ENCODE measurements at regions not wholly inside any gene's neighbourhood (a gene's known extent, or its start where the extent isn't known, plus 50 kb on each side); places are given as distances from the start of the nearest gene placed in this dataset.

DNA sequence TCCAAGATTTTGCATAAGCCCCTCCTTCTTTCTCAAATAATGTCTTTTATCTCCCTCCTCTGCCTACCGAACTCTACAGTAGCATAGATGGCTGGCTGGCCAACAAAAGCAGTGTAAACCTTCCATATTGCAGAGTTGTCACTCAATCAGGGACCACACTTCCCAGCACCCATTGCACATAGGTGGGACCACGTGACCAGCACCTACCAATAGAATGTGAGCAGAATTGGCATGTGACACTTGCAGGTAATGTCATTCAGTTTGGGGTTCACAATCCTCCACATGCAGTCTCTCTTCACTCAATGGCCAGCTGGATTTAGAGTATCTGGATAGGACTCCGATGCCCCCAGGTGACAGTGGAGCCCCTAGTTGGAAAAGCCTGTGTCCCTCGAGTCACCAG is 190.3 kb upstream of the CRY1 start:
- H3K36me3 ChIP-seq (ENCODE audit: control insufficient read depth in 2 of 2, insufficient read depth in 2 of 2, low read length in 1 of 2), result no peaks in the 10 kb centered on the region
- H3K27ac ChIP-seq (ENCODE audit: low read depth in 2 of 2, low read length in 1 of 2), result no peak overlapping the region
- no peak overlapping the region for H3K4me3 ChIP-seq (ENCODE audit: low read depth in 1 of 2, low read length in 2 of 2)
- peaks cover 0 to 3% of the 10 kb centered on the region in 2 donors for H3K9me3 ChIP-seq (ENCODE audit: control insufficient read depth in 2 of 2, insufficient read depth in 1 of 2, low read depth in 1 of 2, low read length in 1 of 2)
- no peaks in the 10 kb centered on the region for H3K27me3 ChIP-seq (ENCODE audit: control insufficient read depth in 1 of 2, insufficient read depth in 2 of 2, low read length in 2 of 2)
- H3K4me1 ChIP-seq (ENCODE audit: control insufficient read depth in 2 of 2, insufficient read depth in 2 of 2, low read length in 1 of 2), result no peaks in the 10 kb centered on the region
- WGBS, 2 donors, result 73 to 86% methylated on average over 4 of the region's 4 CpGs

DNA sequence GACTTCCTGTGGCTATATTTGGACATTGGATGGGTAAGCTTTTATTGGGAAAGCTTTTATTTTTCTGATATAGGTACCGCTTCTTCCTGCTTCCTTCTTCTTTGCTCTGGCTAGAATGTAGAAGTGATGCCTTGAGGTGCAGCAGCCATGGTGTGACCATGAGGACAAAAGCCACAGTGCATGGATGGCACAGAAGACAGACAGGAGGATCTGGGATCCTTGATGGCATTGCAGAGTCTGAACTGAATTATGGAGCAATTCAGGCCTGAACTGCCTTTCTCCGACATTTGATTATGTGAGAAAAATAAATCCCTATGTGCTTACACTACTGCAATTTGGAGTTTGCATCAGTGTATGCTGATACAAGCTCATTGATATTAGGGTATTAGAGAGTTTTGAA is 191.3 kb upstream of the CRY1 start:
- Histone ChIP-seq H3K36me3 (ENCODE audit: control insufficient read depth in 2 of 2, insufficient read depth in 2 of 2, low read length in 1 of 2) (no peaks in the 10 kb centered on the region), H3K9me3 (ENCODE audit: control insufficient read depth in 2 of 2, insufficient read depth in 1 of 2, low read depth in 1 of 2, low read length in 1 of 2) (no peaks in the 10 kb centered on the region), H3K4me3 (ENCODE audit: low read depth in 1 of 2, low read length in 2 of 2) (no peak overlapping the region), H3K4me1 (ENCODE audit: control insufficient read depth in 2 of 2, insufficient read depth in 2 of 2, low read length in 1 of 2) (no peaks in the 10 kb centered on the region), H3K27me3 (ENCODE audit: control insufficient read depth in 1 of 2, insufficient read depth in 2 of 2, low read length in 2 of 2) (no peaks in the 10 kb centered on the region), H3K27ac (ENCODE audit: low read depth in 2 of 2, low read length in 1 of 2) (no peak overlapping the region)
- WGBS, 2 donors, result 96 to 97% methylated on average over 2 of the region's 2 CpGs

DNA sequence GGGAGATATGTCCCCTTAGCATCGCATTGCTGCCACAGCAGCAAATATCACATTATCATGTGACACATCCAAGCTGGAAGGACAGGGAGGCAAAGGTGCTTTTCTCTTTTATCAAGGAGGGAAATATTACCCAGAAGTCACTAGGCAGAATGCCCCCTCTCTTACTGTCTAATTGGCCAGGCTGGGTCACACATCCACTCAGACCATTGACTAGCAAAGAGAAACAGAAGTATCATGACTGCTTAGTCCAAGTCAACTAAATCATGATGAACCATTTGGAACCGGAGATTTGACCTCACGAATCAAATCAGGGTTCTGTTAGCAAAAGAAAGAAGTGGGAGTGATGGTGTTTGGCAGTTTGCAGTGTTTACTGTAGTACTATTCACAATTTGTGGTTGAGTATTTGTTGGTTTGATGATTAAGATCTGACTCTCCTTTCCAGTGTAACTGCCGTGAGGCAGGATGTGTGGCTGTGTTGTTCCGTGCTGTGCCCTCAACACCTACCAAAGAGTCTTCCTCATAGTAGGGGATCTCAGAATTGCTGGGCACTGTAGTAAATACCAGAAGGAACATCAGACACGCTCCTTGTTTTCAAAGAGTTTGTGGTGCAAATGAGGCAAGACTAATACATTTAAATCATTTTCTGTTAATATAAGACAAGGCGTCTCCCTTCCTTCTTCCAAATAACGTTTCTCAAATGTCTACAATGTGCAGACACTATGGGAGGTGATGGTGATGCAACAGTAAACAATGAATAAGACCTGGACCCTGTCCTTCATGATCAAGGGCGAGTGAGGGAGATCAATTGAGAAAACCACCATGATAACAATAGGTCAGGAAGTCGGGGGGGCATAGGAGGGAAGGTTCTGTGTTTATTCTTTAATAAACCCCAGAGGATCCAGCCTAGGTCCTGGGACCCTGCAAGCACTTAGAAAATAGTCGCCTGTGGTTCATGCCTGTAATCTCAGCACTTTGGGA is 194.4 kb upstream of the CRY1 start:
- H3K9me3 ChIP-seq (ENCODE audit: control insufficient read depth in 2 of 2, insufficient read depth in 1 of 2, low read depth in 1 of 2, low read length in 1 of 2), result peaks cover 0 to 2% of the 10 kb centered on the region in 2 donors
- H3K27me3 ChIP-seq (ENCODE audit: control insufficient read depth in 1 of 2, insufficient read depth in 2 of 2, low read length in 2 of 2), result no peaks in the 10 kb centered on the region
- no peaks in the 10 kb centered on the region for H3K36me3 ChIP-seq (ENCODE audit: control insufficient read depth in 2 of 2, insufficient read depth in 2 of 2, low read length in 1 of 2)
- no peak overlapping the region for H3K27ac ChIP-seq (ENCODE audit: low read depth in 2 of 2, low read length in 1 of 2)
- no peak overlapping the region for H3K4me3 ChIP-seq (ENCODE audit: low read depth in 1 of 2, low read length in 2 of 2)
- 64 to 67% methylated on average over 11 of the region's 11 CpGs for WGBS, 2 donors
- H3K4me1 ChIP-seq (ENCODE audit: control insufficient read depth in 2 of 2, insufficient read depth in 2 of 2, low read length in 1 of 2), result peaks cover 0 to 2% of the 10 kb centered on the region in 2 donors

DNA sequence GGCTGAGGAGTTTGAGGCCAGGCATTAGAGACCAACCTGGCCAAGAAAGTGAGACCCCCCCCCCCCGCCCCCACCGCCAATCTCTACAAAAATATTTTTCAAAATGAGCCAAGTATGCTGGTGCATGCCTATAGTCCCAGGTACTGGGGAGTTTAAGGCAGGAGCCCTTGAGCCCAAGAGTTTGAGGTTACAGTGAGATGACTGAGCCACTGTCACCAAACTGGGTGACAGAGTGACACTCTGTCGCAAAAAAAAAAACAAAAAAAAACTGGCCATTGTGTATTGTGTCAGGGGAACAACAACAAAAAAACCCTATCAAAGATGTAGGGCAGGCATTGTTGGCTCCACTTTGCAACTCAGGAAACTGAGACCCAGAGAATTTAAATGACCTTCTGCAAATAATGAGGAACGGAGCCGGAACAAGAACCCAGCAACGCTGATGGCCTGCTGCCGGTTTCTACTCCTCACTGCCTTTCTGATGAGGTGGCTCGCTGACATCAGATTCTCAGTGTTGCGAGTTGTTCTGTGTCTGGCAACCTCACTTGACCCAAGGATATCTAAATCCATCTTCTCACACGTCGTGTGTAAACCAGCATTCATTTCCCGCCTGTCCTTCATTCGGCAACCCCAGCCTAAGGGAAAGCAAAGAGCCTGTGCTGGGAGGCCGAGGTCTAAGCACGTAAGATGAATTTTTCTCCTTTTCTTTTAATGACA is 195.2 kb upstream of the CRY1 start:
- Histone ChIP-seq H3K27me3 (ENCODE audit: control insufficient read depth in 1 of 2, insufficient read depth in 2 of 2, low read length in 2 of 2) (no peaks in the 10 kb centered on the region), H3K9me3 (ENCODE audit: control insufficient read depth in 2 of 2, insufficient read depth in 1 of 2, low read depth in 1 of 2, low read length in 1 of 2) (peaks cover 0 to 2% of the 10 kb centered on the region in 2 donors), H3K4me3 (ENCODE audit: low read depth in 1 of 2, low read length in 2 of 2) (no peak overlapping the region), H3K4me1 (ENCODE audit: control insufficient read depth in 2 of 2, insufficient read depth in 2 of 2, low read length in 1 of 2) (peaks cover 0 to 2% of the 10 kb centered on the region in 2 donors), H3K36me3 (ENCODE audit: control insufficient read depth in 2 of 2, insufficient read depth in 2 of 2, low read length in 1 of 2) (no peaks in the 10 kb centered on the region), H3K27ac (ENCODE audit: low read depth in 2 of 2, low read length in 1 of 2) (no peak overlapping the region)
- WGBS, 2 donors, result 76 to 84% methylated on average over 15 of the region's 15 CpGs

DNA sequence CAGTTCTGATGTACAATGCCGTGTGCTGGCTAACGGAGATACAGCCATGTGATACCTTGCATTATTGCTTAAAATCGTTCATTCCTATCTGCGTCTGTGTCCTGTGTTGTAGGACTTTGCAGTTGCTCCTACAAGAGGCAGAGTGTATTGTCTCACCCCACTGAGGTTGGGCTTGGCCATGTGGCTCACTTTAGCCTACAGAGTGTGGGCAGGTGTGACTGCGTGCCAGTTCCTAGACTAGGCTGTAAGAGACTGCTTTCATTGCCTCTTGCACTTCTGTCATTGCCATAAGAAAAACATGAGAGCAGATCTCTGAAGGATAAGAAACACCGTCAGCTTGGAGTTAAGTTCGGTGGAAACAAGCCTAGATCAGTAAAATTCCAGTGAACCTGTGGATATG is 197.7 kb upstream of the CRY1 start:
- Histone ChIP-seq H3K9me3 (ENCODE audit: control insufficient read depth in 2 of 2, insufficient read depth in 1 of 2, low read depth in 1 of 2, low read length in 1 of 2) (peaks cover 0 to 2% of the 10 kb centered on the region in 2 donors), H3K27me3 (ENCODE audit: control insufficient read depth in 1 of 2, insufficient read depth in 2 of 2, low read length in 2 of 2) (no peaks in the 10 kb centered on the region), H3K36me3 (ENCODE audit: control insufficient read depth in 2 of 2, insufficient read depth in 2 of 2, low read length in 1 of 2) (no peaks in the 10 kb centered on the region), H3K4me1 (ENCODE audit: control insufficient read depth in 2 of 2, insufficient read depth in 2 of 2, low read length in 1 of 2) (peaks cover 0 to 2% of the 10 kb centered on the region in 2 donors), H3K4me3 (ENCODE audit: low read depth in 1 of 2, low read length in 2 of 2) (no peak overlapping the region), H3K27ac (ENCODE audit: low read depth in 2 of 2, low read length in 1 of 2) (no peak overlapping the region)
- WGBS, 2 donors, result 79 to 83% methylated on average over 7 of the region's 7 CpGs

DNA sequence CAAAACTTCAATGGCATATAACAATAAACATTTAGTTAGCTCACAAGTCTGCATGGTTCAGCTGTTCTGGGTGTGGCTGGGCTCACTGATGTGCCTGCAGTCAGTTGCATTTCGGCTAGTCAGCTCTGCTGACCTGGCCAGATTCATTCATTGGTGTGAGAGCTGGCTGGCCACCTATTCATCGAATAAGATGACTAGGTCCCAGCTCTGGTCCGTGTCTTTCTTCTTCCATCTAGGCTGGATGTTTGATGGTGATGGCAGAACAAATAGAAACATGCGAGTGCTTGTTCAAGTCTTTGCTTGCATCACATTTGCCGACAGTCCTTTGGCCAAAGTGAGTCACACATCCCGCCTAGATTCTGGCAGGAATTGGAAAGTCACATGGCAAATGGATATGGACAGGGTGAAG is 203.3 kb upstream of the CRY1 start:
- peaks cover 0 to 5% of the 10 kb centered on the region in 2 donors for H3K4me1 ChIP-seq (ENCODE audit: control insufficient read depth in 2 of 2, insufficient read depth in 2 of 2, low read length in 1 of 2)
- WGBS, 2 donors, result 49 to 62% methylated on average over 6 of the region's 6 CpGs
- H3K36me3 ChIP-seq (ENCODE audit: control insufficient read depth in 2 of 2, insufficient read depth in 2 of 2, low read length in 1 of 2), result no peaks in the 10 kb centered on the region
- peaks cover 0 to 2% of the 10 kb centered on the region in 2 donors for H3K9me3 ChIP-seq (ENCODE audit: control insufficient read depth in 2 of 2, insufficient read depth in 1 of 2, low read depth in 1 of 2, low read length in 1 of 2)
- H3K4me3 ChIP-seq (ENCODE audit: low read depth in 1 of 2, low read length in 2 of 2), result no peak overlapping the region
- H3K27me3 ChIP-seq (ENCODE audit: control insufficient read depth in 1 of 2, insufficient read depth in 2 of 2, low read length in 2 of 2), result no peaks in the 10 kb centered on the region
- peak overlapping the region; percentile 6 to 44 for H3K27ac ChIP-seq (ENCODE audit: low read depth in 2 of 2, low read length in 1 of 2)

DNA sequence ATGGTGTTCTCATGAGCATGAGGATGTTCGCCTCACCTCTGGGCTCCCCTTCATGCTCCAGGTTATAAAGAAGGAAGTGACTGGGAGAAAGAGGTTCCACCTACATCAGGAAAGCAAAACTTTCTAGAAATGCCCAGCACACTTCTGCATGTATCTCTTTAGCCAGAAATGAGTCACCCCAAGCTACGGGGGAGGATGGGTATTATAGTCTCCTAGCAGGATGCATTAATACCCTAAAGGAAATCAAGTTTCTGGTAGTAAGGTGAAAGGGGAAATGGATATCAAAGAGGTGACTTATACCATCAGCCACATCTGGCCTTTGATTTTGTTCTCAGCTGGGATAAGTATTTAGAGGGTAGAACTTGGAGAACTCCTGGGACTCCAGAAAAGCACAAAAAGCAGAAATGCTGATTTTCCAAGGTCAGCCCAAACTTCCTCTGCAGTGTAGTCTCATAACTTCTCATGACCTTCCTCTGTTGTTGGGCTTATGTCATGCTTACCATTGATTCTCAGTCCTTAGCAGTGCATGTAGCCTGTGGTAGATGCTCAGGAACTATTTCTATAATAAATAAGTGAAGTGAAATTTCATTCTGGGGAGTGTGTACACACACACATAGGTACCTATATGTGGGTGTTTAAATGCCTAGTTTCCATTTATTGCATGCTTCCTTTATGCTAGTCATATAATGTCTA is 209.4 kb upstream of the CRY1 start:
- Histone ChIP-seq H3K27ac (ENCODE audit: low read depth in 2 of 2, low read length in 1 of 2) (no peak overlapping the region), H3K4me3 (ENCODE audit: low read depth in 1 of 2, low read length in 2 of 2) (no peak overlapping the region), H3K36me3 (ENCODE audit: control insufficient read depth in 2 of 2, insufficient read depth in 2 of 2, low read length in 1 of 2) (no peaks in the 10 kb centered on the region), H3K9me3 (ENCODE audit: control insufficient read depth in 2 of 2, insufficient read depth in 1 of 2, low read depth in 1 of 2, low read length in 1 of 2) (no peaks in the 10 kb centered on the region), H3K4me1 (ENCODE audit: control insufficient read depth in 2 of 2, insufficient read depth in 2 of 2, low read length in 1 of 2) (no peaks in the 10 kb centered on the region), H3K27me3 (ENCODE audit: control insufficient read depth in 1 of 2, insufficient read depth in 2 of 2, low read length in 2 of 2) (no peaks in the 10 kb centered on the region)
- 67 to 68% methylated on average over 2 of the region's 2 CpGs for WGBS, 2 donors

DNA sequence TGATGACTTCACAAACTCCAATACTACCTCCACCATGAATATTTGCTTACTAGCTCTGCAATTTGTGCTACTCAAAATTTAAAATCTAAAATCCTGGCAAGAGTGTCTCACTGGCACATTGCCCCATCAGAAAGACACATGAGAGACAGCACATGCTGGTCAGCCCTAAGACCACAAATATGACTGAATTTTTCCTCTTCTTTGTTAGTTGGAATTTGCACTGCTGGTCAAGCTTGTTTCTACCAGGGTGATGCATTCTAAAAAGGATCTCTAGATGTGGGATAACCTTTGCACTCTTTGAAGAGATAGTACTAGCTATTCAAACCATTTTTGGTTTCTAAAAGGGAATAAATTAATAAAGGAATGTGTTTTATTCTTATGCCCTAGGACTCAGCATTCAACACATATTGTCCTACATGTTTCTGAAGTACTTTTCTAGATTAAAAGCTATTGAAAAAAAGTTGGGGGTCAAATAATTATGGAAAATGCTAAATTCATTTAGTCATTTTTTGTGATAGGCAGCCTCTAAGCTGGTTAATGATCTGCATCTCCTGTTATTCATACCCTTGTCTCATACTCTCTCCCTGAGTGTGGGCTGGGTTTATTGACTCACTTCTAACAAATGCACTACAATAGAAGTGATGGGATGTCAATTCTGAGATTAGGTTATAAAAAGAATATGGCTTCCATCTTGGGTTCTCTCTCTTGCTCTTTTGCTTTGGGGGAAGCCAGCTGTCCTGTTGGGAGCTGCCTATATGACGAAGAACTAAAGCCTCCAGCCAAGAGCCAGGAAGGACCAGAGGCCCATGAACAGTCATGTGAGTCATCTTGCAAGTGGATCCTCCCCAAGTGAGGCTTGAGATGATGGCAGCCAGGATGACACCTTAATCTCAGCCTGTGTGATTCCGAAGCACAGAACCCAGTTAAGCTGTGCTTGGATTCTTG is 211.5 kb upstream of the CRY1 start:
- no peaks in the 10 kb centered on the region for H3K4me1 ChIP-seq (ENCODE audit: control insufficient read depth in 2 of 2, insufficient read depth in 2 of 2, low read length in 1 of 2)
- H3K27me3 ChIP-seq (ENCODE audit: control insufficient read depth in 1 of 2, insufficient read depth in 2 of 2, low read length in 2 of 2), result no peaks in the 10 kb centered on the region
- no peak overlapping the region for H3K4me3 ChIP-seq (ENCODE audit: low read depth in 1 of 2, low read length in 2 of 2)
- H3K27ac ChIP-seq (ENCODE audit: low read depth in 2 of 2, low read length in 1 of 2), result no peak overlapping the region
- no peaks in the 10 kb centered on the region for H3K36me3 ChIP-seq (ENCODE audit: control insufficient read depth in 2 of 2, insufficient read depth in 2 of 2, low read length in 1 of 2)
- WGBS, 2 donors, result 79 to 82% methylated on average over 2 of the region's 2 CpGs
- no peaks in the 10 kb centered on the region for H3K9me3 ChIP-seq (ENCODE audit: control insufficient read depth in 2 of 2, insufficient read depth in 1 of 2, low read depth in 1 of 2, low read length in 1 of 2)
